GM23338 (cell line): ENCODE measurements at regions not wholly inside any gene's neighbourhood (a gene's known extent, or its start where the extent isn't known, plus 50 kb on each side); places are given as distances from the start of the nearest gene placed in this dataset.

ENCODE experiments used
- ATAC-seq: fragments of 200-7000 bp; cut with Tn5 transposase; 3 replicates; pipeline ENCODE4 v1.9.1; 2020
- DNase-seq: peaks from one replicate; pipeline ENCODE4 v3.0.0-alpha.2; 2015; ENCODE audit warnings: low spot score
- H2AFZ ChIP-seq: fragments of 200-600 bp; sonication (generic); 2 replicates; pipeline ENCODE4 v1.8.0; 2016; ENCODE audit warnings: antibody characterized with exemption, mild to moderate bottlenecking, moderate library complexity
- H3F3A ChIP-seq: fragments of 200-600 bp; sonication (generic); replicated peaks from 2 replicates; pipeline ENCODE4 v1.8.0; 2017; ENCODE audit warnings: antibody characterized with exemption, mixed run types, low read depth
- H3K27ac ChIP-seq: fragments of 200-600 bp; sonication (generic); 2 replicates; pipeline ENCODE4 v1.6.1; 2016; ENCODE audit warnings: low read depth
- H3K27me3 ChIP-seq: fragments of 200-600 bp; sonication (generic); 2 replicates; pipeline ENCODE4 v1.8.0; 2016; ENCODE audit warnings: mild to moderate bottlenecking, mixed run types, moderate library complexity; ENCODE audit not compliant: insufficient read depth
- H3K36me3 ChIP-seq: fragments of 200-600 bp; sonication (generic); 2 replicates; pipeline ENCODE4 v1.8.0; 2016; ENCODE audit warnings: mild to moderate bottlenecking; ENCODE audit not compliant: insufficient read depth
- H3K4me1 ChIP-seq: fragments of 200-600 bp; sonication (generic); 2 replicates; pipeline ENCODE4 v1.8.0; 2016; ENCODE audit warnings: mild to moderate bottlenecking, moderate library complexity; ENCODE audit not compliant: insufficient read depth
- H3K4me2 ChIP-seq: fragments of 200-600 bp; sonication (generic); 2 replicates; pipeline ENCODE4 v1.7.1; 2017; ENCODE audit warnings: mixed run types
- H3K4me3 ChIP-seq: fragments of 200-600 bp; sonication (generic); 2 replicates; pipeline ENCODE4 v1.6.1; 2016; ENCODE audit warnings: mixed run types
- H3K79me2 ChIP-seq: fragments of 200-600 bp; sonication (generic); replicated peaks from 2 replicates; pipeline ENCODE4 v1.8.0; 2017; ENCODE audit warnings: mild to moderate bottlenecking; ENCODE audit not compliant: insufficient read depth
- H3K9me2 ChIP-seq: fragments of 200-600 bp; sonication (generic); 2 replicates; pipeline ENCODE4 v1.8.0; 2017; ENCODE audit not compliant: insufficient read depth
- H4K20me1 ChIP-seq: fragments of 200-600 bp; sonication (generic); replicated peaks from 2 replicates; pipeline ENCODE4 v1.8.0; 2017; ENCODE audit warnings: mild to moderate bottlenecking; ENCODE audit not compliant: insufficient read depth
- H3K27ac Mint-ChIP-seq: 2 replicates; pipeline ENCODE4 v1.8.0; 2020; ENCODE audit warnings: inconsistent platforms, mild to moderate bottlenecking, moderate library complexity, mixed read lengths
- H3K27me3 Mint-ChIP-seq: 3 replicates; pipeline ENCODE4 v1.8.0; 2022; ENCODE audit warnings: low read depth, mild to moderate bottlenecking, moderate library complexity, mixed read lengths, inconsistent platforms; ENCODE audit not compliant: insufficient read depth, poor library complexity
- H3K36me3 Mint-ChIP-seq: 3 replicates; pipeline ENCODE4 v1.8.0; 2021; ENCODE audit warnings: low read depth, mild to moderate bottlenecking, inconsistent platforms, moderate library complexity, mixed read lengths
- H3K4me1 Mint-ChIP-seq: 3 replicates; pipeline ENCODE4 v1.8.0; 2020; ENCODE audit warnings: mild to moderate bottlenecking, inconsistent platforms, mixed read lengths
- H3K4me3 Mint-ChIP-seq: 3 replicates; pipeline ENCODE4 v1.8.0; 2021; ENCODE audit warnings: moderate library complexity, mild to moderate bottlenecking, inconsistent platforms, mixed read lengths
- H3K9me3 Mint-ChIP-seq: 3 replicates; pipeline ENCODE4 v1.8.0; 2020; ENCODE audit warnings: moderate library complexity, mild to moderate bottlenecking, inconsistent platforms, mixed read lengths
- CREB1 ChIP-seq: fragments of 250-450 bp; sonication (Bioruptor Pico); IDR thresholded peaks from 2 replicates; pipeline ENCODE4 v1.5.0; 2020; ENCODE audit warnings: low read depth, mild to moderate bottlenecking, moderate library complexity
- ETS1 ChIP-seq: IDR thresholded peaks from 2 replicates; pipeline ENCODE4 v1.6.1; 2016; ENCODE audit warnings: antibody characterized with exemption
- EZH2phosphoT487 ChIP-seq: fragments of 200-600 bp; sonication (generic); IDR thresholded peaks from one replicate; pipeline ENCODE4 v1.8.1; 2018; ENCODE audit warnings: antibody characterized with exemption; ENCODE audit not compliant: unreplicated experiment
- JUNB ChIP-seq: IDR thresholded peaks from one replicate; pipeline ENCODE4 v1.6.1; 2016; ENCODE audit warnings: antibody characterized with exemption; ENCODE audit not compliant: unreplicated experiment
- NANOG ChIP-seq: IDR thresholded peaks from 2 replicates; pipeline ENCODE4 v1.6.1; 2016; ENCODE audit warnings: antibody characterized with exemption, borderline replicate concordance
- REST ChIP-seq: IDR thresholded peaks from one replicate; pipeline ENCODE4 v1.6.1; 2018; ENCODE audit warnings: antibody characterized with exemption; ENCODE audit not compliant: unreplicated experiment
- STAT1 ChIP-seq: IDR thresholded peaks from one replicate; pipeline ENCODE4 v1.6.1; 2016; ENCODE audit warnings: antibody characterized with exemption; ENCODE audit not compliant: unreplicated experiment
- ZNF331 ChIP-seq: fragments of 250-450 bp; sonication (Bioruptor Pico); IDR thresholded peaks from 2 replicates; pipeline ENCODE4 v1.5.0; 2020; ENCODE audit warnings: low read depth, mild to moderate bottlenecking, moderate library complexity
- ZNF462 ChIP-seq: fragments of 250-450 bp; sonication (Bioruptor Pico); IDR thresholded peaks from 2 replicates; pipeline ENCODE4 v1.5.0; 2020; ENCODE audit warnings: mild to moderate bottlenecking, moderate library complexity

- no peak for TF ChIP-seq REST
- TF ChIP-seq NANOG: no peak
- no peak for TF ChIP-seq JUNB
- no peak for TF ChIP-seq ETS1
- H3K4me3 ChIP-seq: no peak overlapping the region
- Mint-ChIP-seq H3K4me3 (no peak overlapping the region), H3K36me3 (no peaks in the 10 kb centered on the region), H3K27ac (no peak overlapping the region), H3K27me3 (peaks cover 2% of the 10 kb centered on the region), H3K9me3 (no peaks in the 10 kb centered on the region), H3K4me1 (no peaks in the 10 kb centered on the region; the same call in 2 of the 3 replicates)
- H3F3A ChIP-seq: no peaks in the 10 kb centered on the region
- ATAC-seq (no peak), DNase-seq (no peak)
- H3K27ac ChIP-seq: no peak overlapping the region
- H4K20me1 ChIP-seq: no peaks in the 10 kb centered on the region
- H2AFZ ChIP-seq: no peak overlapping the region
- peaks cover 8% of the 10 kb centered on the region for H3K9me2 ChIP-seq
- no peaks in the 10 kb centered on the region for H3K79me2 ChIP-seq
- H3K4me2 ChIP-seq: no peak overlapping the region
- no peaks in the 10 kb centered on the region for H3K27me3 ChIP-seq
- no peaks in the 10 kb centered on the region for H3K4me1 ChIP-seq
- no peaks in the 10 kb centered on the region for H3K36me3 ChIP-seq
Observed at GRCh38 chr5:67432606-67433005, 236.0 kb upstream of the CD180 start.

- no peak overlapping the region for H3K27ac Mint-ChIP-seq
- Histone ChIP-seq H3K79me2 (no peaks in the 10 kb centered on the region), H3K4me3 (no peak overlapping the region), H3K27me3 (no peaks in the 10 kb centered on the region), H3K4me2 (no peak overlapping the region), H3K27ac (no peak overlapping the region), H3F3A (no peaks in the 10 kb centered on the region), H4K20me1 (no peaks in the 10 kb centered on the region), H3K36me3 (no peaks in the 10 kb centered on the region), H3K4me1 (no peaks in the 10 kb centered on the region), H3K9me2 (peaks cover 8% of the 10 kb centered on the region), H2AFZ (no peak overlapping the region)
- H3K27me3 Mint-ChIP-seq: peaks cover 2% of the 10 kb centered on the region
- peaks cover 7% of the 10 kb centered on the region; the same call in 2 of the 3 replicates for H3K4me1 Mint-ChIP-seq
- ATAC-seq (no peak), DNase-seq (no peak)
- no peak overlapping the region for H3K4me3 Mint-ChIP-seq
- H3K9me3 Mint-ChIP-seq: no peaks in the 10 kb centered on the region
- no peaks in the 10 kb centered on the region for H3K36me3 Mint-ChIP-seq
- TF ChIP-seq JUNB (no peak), EZH2phosphoT487 (no peak), ETS1 (no peak), CREB1 (CRISPR knock-in tag) (no peak), ZNF331 (CRISPR knock-in tag) (no peak), NANOG (no peak), ZNF462 (no peak), STAT1 (no peak)
Observed at GRCh38 chr5:67431191-67431590, 234.6 kb upstream of the CD180 start.
